HepG2 (cell line): ENCODE measurements at regions not wholly inside any gene's neighbourhood (a gene's known extent, or its start where the extent isn't known, plus 50 kb on each side); places are given as distances from the start of the nearest gene placed in this dataset.

Experiments
- AKAP8 ChIP-seq: sonication (generic); formaldehyde crosslinking; IDR thresholded peaks from 2 replicates; pipeline ENCODE4 v1.5.1; 2020; ENCODE audit warnings: mild to moderate bottlenecking, missing genetic modification reagents
- ATF2 ChIP-seq: sonication (generic); formaldehyde crosslinking; IDR thresholded peaks from 2 replicates; pipeline ENCODE4 v1.4.0; 2020; ENCODE audit warnings: missing genetic modification reagents
- BRCA1 ChIP-seq: sonication (generic); formaldehyde crosslinking; IDR thresholded peaks from 2 replicates; pipeline ENCODE4 v1.4.0; 2020; ENCODE audit warnings: missing genetic modification reagents
- CBX1 ChIP-seq: IDR thresholded peaks from one replicate; pipeline ENCODE4 v1.6.1; 2016; ENCODE audit warnings: antibody characterized with exemption, low read depth
- CHD2 ChIP-seq: IDR thresholded peaks from 2 replicates; pipeline ENCODE4 v1.6.1; 2011; ENCODE audit warnings: low read depth, low read length, improper control_type of control experiment
- KDM1A ChIP-seq: IDR thresholded peaks from 2 replicates; pipeline ENCODE4 v1.6.1; 2016; ENCODE audit warnings: missing compliant biosample characterization
- NR3C1 ChIP-seq: sonication (generic); formaldehyde crosslinking; IDR thresholded peaks from 2 replicates; pipeline ENCODE4 v1.4.0; 2020; ENCODE audit warnings: missing genetic modification reagents
- PCBP2 ChIP-seq: fragments of 200-400 bp; formaldehyde crosslinking; optimal IDR thresholded peaks from 2 replicates; pipeline ENCODE3; 2018; ENCODE audit warnings: low read length, low read depth; ENCODE audit not compliant: poor library complexity, severe bottlenecking
- SIN3A ChIP-seq: IDR thresholded peaks from 2 replicates; pipeline ENCODE4 v1.6.1; 2011; ENCODE audit warnings: low read depth, mild to moderate bottlenecking, control low read depth, low read length, borderline replicate concordance
- TFDP1 ChIP-seq: IDR thresholded peaks from 2 replicates; pipeline ENCODE4 v1.6.1; 2016; ENCODE audit warnings: missing compliant biosample characterization, missing genetic modification reagents, borderline replicate concordance
- U2AF2 ChIP-seq: fragments of 200-400 bp; formaldehyde crosslinking; IDR thresholded peaks from 2 replicates; pipeline ENCODE4 v1.6.1; 2017; ENCODE audit warnings: low read depth, mild to moderate bottlenecking, low read length
- ZNF33A ChIP-seq: sonication (generic); formaldehyde crosslinking; IDR thresholded peaks from 2 replicates; pipeline ENCODE4 v1.5.1; 2020; ENCODE audit warnings: missing genetic modification reagents, mild to moderate bottlenecking, moderate library complexity, borderline replicate concordance
- TF ChIP-seq, protein P1 (sequence below): sonication (generic); formaldehyde crosslinking; IDR thresholded peaks from 2 replicates; pipeline ENCODE4 v1.4.0; 2020; ENCODE audit warnings: missing genetic modification reagents
- TF ChIP-seq, protein P2 (sequence below): sonication (generic); formaldehyde crosslinking; IDR thresholded peaks from 2 replicates; pipeline ENCODE4 v1.4.0; 2020; ENCODE audit warnings: missing genetic modification reagents, borderline replicate concordance

- TF ChIP-seq ATF2 (CRISPR knock-in tag): no peak
- no peak for TF ChIP-seq PCBP2
- TF ChIP-seq, protein P1, sequence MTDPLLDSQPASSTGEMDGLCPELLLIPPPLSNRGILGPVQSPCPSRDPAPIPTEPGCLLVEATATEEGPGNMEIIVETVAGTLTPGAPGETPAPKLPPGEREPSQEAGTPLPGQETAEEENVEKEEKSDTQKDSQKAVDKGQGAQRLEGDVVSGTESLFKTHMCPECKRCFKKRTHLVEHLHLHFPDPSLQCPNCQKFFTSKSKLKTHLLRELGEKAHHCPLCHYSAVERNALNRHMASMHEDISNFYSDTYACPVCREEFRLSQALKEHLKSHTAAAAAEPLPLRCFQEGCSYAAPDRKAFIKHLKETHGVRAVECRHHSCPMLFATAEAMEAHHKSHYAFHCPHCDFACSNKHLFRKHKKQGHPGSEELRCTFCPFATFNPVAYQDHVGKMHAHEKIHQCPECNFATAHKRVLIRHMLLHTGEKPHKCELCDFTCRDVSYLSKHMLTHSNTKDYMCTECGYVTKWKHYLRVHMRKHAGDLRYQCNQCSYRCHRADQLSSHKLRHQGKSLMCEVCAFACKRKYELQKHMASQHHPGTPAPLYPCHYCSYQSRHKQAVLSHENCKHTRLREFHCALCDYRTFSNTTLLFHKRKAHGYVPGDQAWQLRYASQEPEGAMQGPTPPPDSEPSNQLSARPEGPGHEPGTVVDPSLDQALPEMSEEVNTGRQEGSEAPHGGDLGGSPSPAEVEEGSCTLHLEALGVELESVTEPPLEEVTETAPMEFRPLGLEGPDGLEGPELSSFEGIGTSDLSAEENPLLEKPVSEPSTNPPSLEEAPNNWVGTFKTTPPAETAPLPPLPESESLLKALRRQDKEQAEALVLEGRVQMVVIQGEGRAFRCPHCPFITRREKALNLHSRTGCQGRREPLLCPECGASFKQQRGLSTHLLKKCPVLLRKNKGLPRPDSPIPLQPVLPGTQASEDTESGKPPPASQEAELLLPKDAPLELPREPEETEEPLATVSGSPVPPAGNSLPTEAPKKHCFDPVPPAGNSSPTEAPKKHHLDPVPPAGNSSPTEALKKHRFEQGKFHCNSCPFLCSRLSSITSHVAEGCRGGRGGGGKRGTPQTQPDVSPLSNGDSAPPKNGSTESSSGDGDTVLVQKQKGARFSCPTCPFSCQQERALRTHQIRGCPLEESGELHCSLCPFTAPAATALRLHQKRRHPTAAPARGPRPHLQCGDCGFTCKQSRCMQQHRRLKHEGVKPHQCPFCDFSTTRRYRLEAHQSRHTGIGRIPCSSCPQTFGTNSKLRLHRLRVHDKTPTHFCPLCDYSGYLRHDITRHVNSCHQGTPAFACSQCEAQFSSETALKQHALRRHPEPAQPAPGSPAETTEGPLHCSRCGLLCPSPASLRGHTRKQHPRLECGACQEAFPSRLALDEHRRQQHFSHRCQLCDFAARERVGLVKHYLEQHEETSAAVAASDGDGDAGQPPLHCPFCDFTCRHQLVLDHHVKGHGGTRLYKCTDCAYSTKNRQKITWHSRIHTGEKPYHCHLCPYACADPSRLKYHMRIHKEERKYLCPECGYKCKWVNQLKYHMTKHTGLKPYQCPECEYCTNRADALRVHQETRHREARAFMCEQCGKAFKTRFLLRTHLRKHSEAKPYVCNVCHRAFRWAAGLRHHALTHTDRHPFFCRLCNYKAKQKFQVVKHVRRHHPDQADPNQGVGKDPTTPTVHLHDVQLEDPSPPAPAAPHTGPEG (CRISPR knock-in tag): no peak
- TF ChIP-seq NR3C1 (CRISPR knock-in tag): no peak
- no peak for TF ChIP-seq SIN3A
- no peak for TF ChIP-seq KDM1A (CRISPR knock-in tag)
- no peak for TF ChIP-seq CBX1
- TF ChIP-seq AKAP8 (CRISPR knock-in tag): no peak
- no peak for TF ChIP-seq TFDP1 (CRISPR knock-in tag)
- no peak for TF ChIP-seq U2AF2
- no peak for TF ChIP-seq BRCA1 (CRISPR knock-in tag)
- TF ChIP-seq, protein P2, sequence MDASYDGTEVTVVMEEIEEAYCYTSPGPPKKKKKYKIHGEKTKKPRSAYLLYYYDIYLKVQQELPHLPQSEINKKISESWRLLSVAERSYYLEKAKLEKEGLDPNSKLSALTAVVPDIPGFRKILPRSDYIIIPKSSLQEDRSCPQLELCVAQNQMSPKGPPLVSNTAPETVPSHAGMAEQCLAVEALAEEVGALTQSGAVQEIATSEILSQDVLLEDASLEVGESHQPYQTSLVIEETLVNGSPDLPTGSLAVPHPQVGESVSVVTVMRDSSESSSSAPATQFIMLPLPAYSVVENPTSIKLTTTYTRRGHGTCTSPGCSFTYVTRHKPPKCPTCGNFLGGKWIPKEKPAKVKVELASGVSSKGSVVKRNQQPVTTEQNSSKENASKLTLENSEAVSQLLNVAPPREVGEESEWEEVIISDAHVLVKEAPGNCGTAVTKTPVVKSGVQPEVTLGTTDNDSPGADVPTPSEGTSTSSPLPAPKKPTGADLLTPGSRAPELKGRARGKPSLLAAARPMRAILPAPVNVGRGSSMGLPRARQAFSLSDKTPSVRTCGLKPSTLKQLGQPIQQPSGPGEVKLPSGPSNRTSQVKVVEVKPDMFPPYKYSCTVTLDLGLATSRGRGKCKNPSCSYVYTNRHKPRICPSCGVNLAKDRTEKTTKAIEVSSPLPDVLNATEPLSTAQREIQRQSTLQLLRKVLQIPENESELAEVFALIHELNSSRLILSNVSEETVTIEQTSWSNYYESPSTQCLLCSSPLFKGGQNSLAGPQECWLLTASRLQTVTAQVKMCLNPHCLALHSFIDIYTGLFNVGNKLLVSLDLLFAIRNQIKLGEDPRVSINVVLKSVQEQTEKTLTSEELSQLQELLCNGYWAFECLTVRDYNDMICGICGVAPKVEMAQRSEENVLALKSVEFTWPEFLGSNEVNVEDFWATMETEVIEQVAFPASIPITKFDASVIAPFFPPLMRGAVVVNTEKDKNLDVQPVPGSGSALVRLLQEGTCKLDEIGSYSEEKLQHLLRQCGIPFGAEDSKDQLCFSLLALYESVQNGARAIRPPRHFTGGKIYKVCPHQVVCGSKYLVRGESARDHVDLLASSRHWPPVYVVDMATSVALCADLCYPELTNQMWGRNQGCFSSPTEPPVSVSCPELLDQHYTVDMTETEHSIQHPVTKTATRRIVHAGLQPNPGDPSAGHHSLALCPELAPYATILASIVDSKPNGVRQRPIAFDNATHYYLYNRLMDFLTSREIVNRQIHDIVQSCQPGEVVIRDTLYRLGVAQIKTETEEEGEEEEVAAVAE (CRISPR knock-in tag): no peak
- no peak for TF ChIP-seq CHD2
- no peak for TF ChIP-seq ZNF33A
These were observed 185.6 kb downstream of the GPX5 start for GRCh38 chr6:28711325-28711724.
